HCT116 (cell line): ENCODE measurements at regions not wholly inside any gene's neighbourhood (a gene's known extent, or its start where the extent isn't known, plus 50 kb on each side); places are given as distances from the start of the nearest gene placed in this dataset.

ENCODE experiments used
- ATAC-seq: fragments of 200-7000 bp; cut with Tn5 transposase; 2 replicates; pipeline ENCODE4 v1.9.1; 2020; ENCODE audit warnings: mild to moderate bottlenecking, moderate library complexity
- BruUV-seq: library from RNA; stranded (reverse); fragments of 400-500 nt; replicated peaks from 2 replicates; lab custom pipeline; 2021; lab: Mats Ljungman, UMichigan
- CTCF ChIA-PET: fragments of 300-600 bp; sonication (Branson Sonifier 250); formaldehyde crosslinking; loops from one replicate; lab custom pipeline; 2021; ENCODE audit warnings: antibody characterized with exemption; lab: Charles Lee
- POLR2A ChIA-PET: fragments of 300-600, 350-600 bp; sonication (Branson Sonifier 250); formaldehyde crosslinking; loops from one replicate; lab custom pipeline; 2021; ENCODE audit warnings: antibody characterized with exemption; lab: Charles Lee
- RAD21 ChIA-PET, 2 experiments: fragments of 300-600 bp; sonication (Branson Sonifier 250); formaldehyde crosslinking; loops; one replicate each; lab custom pipeline; 2023; ENCODE audit warnings: low total read pairs in 2 of 2; ENCODE audit not compliant: uncharacterized antibody in 2 of 2, unreplicated experiment in 2 of 2, low non-redundant PET in 1 of 2; lab: Charles Lee
- DNase-seq: peaks from one replicate; pipeline ENCODE4 v3.0.0-alpha.2; 2010; ENCODE audit warnings: low read depth, low spot score
- H2AFZ ChIP-seq: fragments of 200-600 bp; shearing (Covaris generic), sonication (generic); 2 replicates; pipeline ENCODE4 v1.6.1; 2017; ENCODE audit warnings: low read depth, mixed run types, mixed read lengths, antibody characterized with exemption, low read length; ENCODE audit not compliant: poor library complexity, severe bottlenecking
- H3K27ac ChIP-seq: 2 replicates; pipeline ENCODE4 v1.5.1; 2012; ENCODE audit warnings: low read depth, low read length
- H3K27me3 ChIP-seq: fragments of 200-600 bp; sonication (generic); 2 replicates; pipeline ENCODE4 v1.6.1; 2016; ENCODE audit warnings: mixed run types, low read length, mixed read lengths; ENCODE audit not compliant: insufficient read depth
- H3K36me3 ChIP-seq, 2 experiments: fragments of 200-500 bp in 1 of 2; fragments of 200-600 bp in 1 of 2; sonication (Bioruptor generic) in 1 of 2; sonication (generic) in 1 of 2; 2 replicates each; pipeline versions ENCODE4 v1.5.1 to v1.6.1; 2014 to 2016; ENCODE audit warnings: low read length in 2 of 2, inconsistent platforms in 1 of 2, mixed read lengths in 1 of 2, mixed run types in 1 of 2; ENCODE audit not compliant: insufficient read depth in 2 of 2, control insufficient read depth in 1 of 2
- H3K4me1 ChIP-seq, 2 experiments: fragments of 200-600 bp in 1 of 2; sonication (generic) in 1 of 2; 2 replicates each; pipeline versions ENCODE4 v1.5.1 to v1.6.1; 2012 to 2017; ENCODE audit warnings: low read length in 2 of 2, inconsistent platforms in 1 of 2, mild to moderate bottlenecking in 1 of 2, mixed read lengths in 1 of 2, mixed run types in 1 of 2, moderate library complexity in 1 of 2; ENCODE audit not compliant: insufficient read depth in 2 of 2, control insufficient read depth in 1 of 2
- H3K4me2 ChIP-seq: fragments of 200-600 bp; sonication (generic); 2 replicates; pipeline ENCODE4 v1.6.1; 2017; ENCODE audit warnings: mixed run types, low read length, mixed read lengths
- H3K4me3 ChIP-seq, 2 experiments: fragments of 200-600 bp in 1 of 2; sonication (generic) in 1 of 2; replicated peaks in 1 of 2; 2 replicates each; pipeline ENCODE4 v1.5.1; 2011 to 2016; ENCODE audit warnings: low read length in 2 of 2, control low read depth in 1 of 2, low read depth in 1 of 2, mild to moderate bottlenecking in 1 of 2, mixed read lengths in 1 of 2, mixed run types in 1 of 2
- H3K79me2 ChIP-seq: fragments of 200-600 bp; sonication (generic); 2 replicates; pipeline ENCODE4 v1.6.1; 2017; ENCODE audit warnings: mild to moderate bottlenecking, mixed run types, low read length, moderate library complexity, mixed read lengths; ENCODE audit not compliant: insufficient read depth
- H3K9ac ChIP-seq: fragments of 200-600 bp; sonication (generic); 2 replicates; pipeline ENCODE4 v1.6.1; 2016; ENCODE audit warnings: low read length, mixed read lengths
- H3K9me2 ChIP-seq: fragments of 200-600 bp; sonication (generic), shearing (Covaris generic); 2 replicates; pipeline ENCODE4 v1.6.1; 2017; ENCODE audit warnings: mixed run types, mild to moderate bottlenecking, moderate library complexity; ENCODE audit not compliant: insufficient read depth
- H3K9me3 ChIP-seq, 2 experiments: fragments of 200-500 bp in 1 of 2; fragments of 200-600 bp in 1 of 2; sonication (Bioruptor generic) in 1 of 2; sonication (generic) in 1 of 2; 2 replicates each; pipeline ENCODE4 v1.6.1; 2014 to 2017; ENCODE audit warnings: low read length in 2 of 2, mixed read lengths in 2 of 2, inconsistent platforms in 1 of 2, low read depth in 1 of 2, mild to moderate bottlenecking in 1 of 2, mixed run types in 1 of 2, moderate library complexity in 1 of 2; ENCODE audit not compliant: control insufficient read depth in 1 of 2, insufficient read depth in 1 of 2
- H4K20me1 ChIP-seq: fragments of 200-600 bp; sonication (generic), shearing (Covaris generic); 2 replicates; pipeline ENCODE4 v1.6.1; 2017; ENCODE audit warnings: mixed run types, mild to moderate bottlenecking, moderate library complexity; ENCODE audit not compliant: insufficient read depth
- ATF3 ChIP-seq: IDR thresholded peaks from 2 replicates; pipeline ENCODE4 v1.6.1; 2012
- CBX3 ChIP-seq: IDR thresholded peaks from 2 replicates; pipeline ENCODE4 v1.6.1; 2012; ENCODE audit warnings: low read depth
- EGR1 ChIP-seq: IDR thresholded peaks from 2 replicates; pipeline ENCODE4 v1.6.1; 2012; ENCODE audit warnings: low read depth
- ELF1 ChIP-seq: IDR thresholded peaks from 2 replicates; pipeline ENCODE4 v1.6.1; 2012; ENCODE audit warnings: low read depth, borderline replicate concordance
- EZH2 ChIP-seq: fragments of 200-600 bp; sonication (generic); IDR thresholded peaks from 2 replicates; pipeline ENCODE4 v1.6.1; 2017; ENCODE audit warnings: antibody characterized with exemption, mixed run types
- EZH2phosphoT487 ChIP-seq: fragments of 200-600 bp; IDR thresholded peaks from 2 replicates; pipeline ENCODE4 v1.6.1; 2018; ENCODE audit warnings: antibody characterized with exemption, borderline replicate concordance
- FOSL1 ChIP-seq: IDR thresholded peaks from 2 replicates; pipeline ENCODE4 v1.6.1; 2012; ENCODE audit warnings: low read depth
- JUND ChIP-seq: IDR thresholded peaks from 2 replicates; pipeline ENCODE4 v1.6.1; 2012
- MAX ChIP-seq: IDR thresholded peaks from 2 replicates; pipeline ENCODE4 v1.6.1; 2012
- POLR2A ChIP-seq: IDR thresholded peaks from 2 replicates; pipeline ENCODE4 v1.7.0; 2011; ENCODE audit warnings: borderline replicate concordance; ENCODE audit not compliant: insufficient read depth, insufficient read length; ENCODE audit errors: extremely low read depth
- POLR2AphosphoS5 ChIP-seq: IDR thresholded peaks from 2 replicates; pipeline ENCODE4 v1.6.1; 2011; ENCODE audit warnings: mild to moderate bottlenecking, low read depth, low read length, moderate library complexity
- RAD21 ChIP-seq: IDR thresholded peaks from 2 replicates; pipeline ENCODE4 v1.6.1; 2012; ENCODE audit warnings: low read depth, mild to moderate bottlenecking
- SIN3A ChIP-seq: IDR thresholded peaks from 2 replicates; pipeline ENCODE4 v1.6.1; 2012; ENCODE audit warnings: low read depth
- SRF ChIP-seq: IDR thresholded peaks from 2 replicates; pipeline ENCODE4 v1.6.1; 2012; ENCODE audit warnings: low read depth
- TCF7L2 ChIP-seq: IDR thresholded peaks from 2 replicates; pipeline ENCODE4 v1.7.0; 2011; ENCODE audit warnings: borderline replicate concordance, inconsistent platforms; ENCODE audit not compliant: insufficient read depth, insufficient read length; ENCODE audit errors: extremely low read depth
- YY1 ChIP-seq: IDR thresholded peaks from 2 replicates; pipeline ENCODE4 v1.6.1; 2011; ENCODE audit warnings: low read length, low read depth, moderate library complexity, mild to moderate bottlenecking; ENCODE audit not compliant: insufficient replicate concordance; ENCODE audit errors: extremely low read depth
- ZFX ChIP-seq: fragments of 450-650 bp; IDR thresholded peaks from 2 replicates; pipeline ENCODE4 v1.6.1; 2017
- intact Hi-C: fragments of 100-400 bp; cut with micrococcal nuclease; formaldehyde crosslinking; loops from 2 replicates; pipeline ENCODE4 v1.10.0; 2022
- TF ChIP-seq, protein P1 (sequence below), 3 experiments: fragments of 200-600 bp in 1 of 3; sonication (generic) in 1 of 3; IDR thresholded peaks in 2 of 3; conservative IDR thresholded peaks in 1 of 3; 2 replicates each; pipeline ENCODE4 v1.5.1; 2012 to 2017; ENCODE audit warnings: low read depth in 2 of 3, low read length in 2 of 3, antibody characterized with exemption in 1 of 3, borderline replicate concordance in 1 of 3, control low read depth in 1 of 3, mild to moderate bottlenecking in 1 of 3, mixed read lengths in 1 of 3, mixed run types in 1 of 3, moderate library complexity in 1 of 3; ENCODE audit not compliant: insufficient read depth in 1 of 3

DNA sequence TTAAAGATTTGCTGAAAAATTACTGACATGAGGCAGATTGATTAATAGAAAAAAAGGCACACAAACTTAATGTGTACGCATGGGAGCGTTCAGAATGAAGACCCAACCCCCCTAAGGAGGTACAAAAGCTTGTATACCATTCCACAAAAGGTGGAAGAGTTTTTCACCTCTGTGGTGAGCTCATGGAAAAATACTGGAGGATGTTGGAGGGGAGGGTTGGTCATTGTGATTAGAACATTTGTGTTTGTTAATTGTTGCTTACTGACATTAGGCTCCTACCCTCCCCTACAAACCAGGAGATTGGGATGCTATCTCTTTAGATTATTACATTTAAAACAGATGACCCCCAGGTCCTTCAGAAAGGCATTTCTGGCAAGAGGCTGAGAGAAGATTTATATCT, 1973.3 kb downstream of the OLFM4 start (continued):
- TF ChIP-seq, protein P1, sequence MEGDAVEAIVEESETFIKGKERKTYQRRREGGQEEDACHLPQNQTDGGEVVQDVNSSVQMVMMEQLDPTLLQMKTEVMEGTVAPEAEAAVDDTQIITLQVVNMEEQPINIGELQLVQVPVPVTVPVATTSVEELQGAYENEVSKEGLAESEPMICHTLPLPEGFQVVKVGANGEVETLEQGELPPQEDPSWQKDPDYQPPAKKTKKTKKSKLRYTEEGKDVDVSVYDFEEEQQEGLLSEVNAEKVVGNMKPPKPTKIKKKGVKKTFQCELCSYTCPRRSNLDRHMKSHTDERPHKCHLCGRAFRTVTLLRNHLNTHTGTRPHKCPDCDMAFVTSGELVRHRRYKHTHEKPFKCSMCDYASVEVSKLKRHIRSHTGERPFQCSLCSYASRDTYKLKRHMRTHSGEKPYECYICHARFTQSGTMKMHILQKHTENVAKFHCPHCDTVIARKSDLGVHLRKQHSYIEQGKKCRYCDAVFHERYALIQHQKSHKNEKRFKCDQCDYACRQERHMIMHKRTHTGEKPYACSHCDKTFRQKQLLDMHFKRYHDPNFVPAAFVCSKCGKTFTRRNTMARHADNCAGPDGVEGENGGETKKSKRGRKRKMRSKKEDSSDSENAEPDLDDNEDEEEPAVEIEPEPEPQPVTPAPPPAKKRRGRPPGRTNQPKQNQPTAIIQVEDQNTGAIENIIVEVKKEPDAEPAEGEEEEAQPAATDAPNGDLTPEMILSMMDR (IDR thresholded peaks at IDR 0.05 in 2 of 3, conservative IDR thresholded peaks at IDR 0.05 in 1 of 3; ENCODE audit: borderline replicate concordance in 1 of 3, insufficient read depth in 1 of 3, low read depth in 2 of 3, low read length in 2 of 3) = no peak
- TF ChIP-seq ZFX = no peak
- no peak for TF ChIP-seq SIN3A
- TF ChIP-seq SRF = no peak
- TF ChIP-seq RAD21 = no peak

DNA sequence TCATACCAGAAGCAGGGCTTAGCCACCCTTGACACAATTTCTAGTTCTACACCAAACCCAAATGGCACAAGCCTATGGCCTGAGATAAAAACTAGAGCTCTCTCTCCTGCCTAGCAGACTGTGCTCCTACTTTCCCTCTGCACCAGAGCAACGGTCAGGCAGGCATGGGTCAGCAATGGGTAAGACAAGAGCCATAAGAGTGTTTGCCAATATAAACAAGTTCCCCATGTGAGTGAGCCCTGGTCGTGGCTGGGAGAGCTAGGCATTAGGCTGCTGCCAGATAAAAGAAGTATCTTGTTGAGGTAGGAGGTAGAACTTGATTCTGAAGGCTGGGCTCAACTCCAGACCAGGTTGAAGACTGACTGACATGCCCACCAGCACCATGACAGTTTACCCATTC, 1979.1 kb downstream of the OLFM4 start:
- H3K27ac ChIP-seq = no peak overlapping the region
- H3K9me3 ChIP-seq = peaks cover under 1 to 3% of the 10 kb centered on the region in 2 experiments; a peak in 2 of 4 replicates
- TF ChIP-seq SIN3A (no peak), POLR2AphosphoS5 (no peak), FOSL1 (no peak), ATF3 (no peak), EGR1 (no peak), SRF (no peak), MAX (no peak), ZFX (no peak), EZH2 (no peak), ELF1 (no peak), TCF7L2 (no peak), CBX3 (no peak), YY1 (no peak), JUND (no peak), POLR2A (no peak), RAD21 (no peak), EZH2phosphoT487 (no peak)
- TF ChIP-seq, protein P1 (IDR thresholded peaks at IDR 0.05 in 2 of 3, conservative IDR thresholded peaks at IDR 0.05 in 1 of 3; ENCODE audit: borderline replicate concordance in 1 of 3, insufficient read depth in 1 of 3, low read depth in 2 of 3, low read length in 2 of 3) = no peak
- H3K4me2 ChIP-seq = no peak overlapping the region
- ATAC-seq = no peak
- no peak for DNase-seq
- H3K9me2 ChIP-seq = no peaks in the 10 kb centered on the region
- H2AFZ ChIP-seq = no peak overlapping the region
- H3K4me1 ChIP-seq = no peaks in the 10 kb centered on the region
- intact Hi-C loops = no loop called here
- ChIA-PET CTCF (no interaction called here), RAD21 (no interaction called here), POLR2A (no interaction called here)
- H3K79me2 ChIP-seq = no peaks in the 10 kb centered on the region
- no peaks in the 10 kb centered on the region for H3K27me3 ChIP-seq
- no peak overlapping the region for H3K4me3 ChIP-seq
- no peaks in the 10 kb centered on the region for H4K20me1 ChIP-seq
- BruUV-seq = no TSS peak
- no peak overlapping the region for H3K9ac ChIP-seq
- H3K36me3 ChIP-seq = no peaks in the 10 kb centered on the region
